Endodermal cell (in vitro differentiated cells): ENCODE measurements at regions not wholly inside any gene's neighbourhood (a gene's known extent, or its start where the extent isn't known, plus 50 kb on each side); places are given as distances from the start of the nearest gene placed in this dataset.
"Not testable (repeated sequence)": the region's sequence is repeated elsewhere in the genome, so short reads cannot be mapped to it uniquely, and the experiment has no call there.

ENCODE experiments used
- DNase-seq: peaks from one replicate; pipeline ENCODE4 v3.0.0-alpha.2; 2017
- H3K27ac ChIP-seq: 2 replicates; pipeline ENCODE4 v1.5.1; 2013; ENCODE audit warnings: mild to moderate bottlenecking, low read depth, low read length, moderate library complexity
- H3K27me3 ChIP-seq: 2 replicates; pipeline ENCODE4 v1.6.1; 2013; ENCODE audit warnings: mild to moderate bottlenecking, low read length, moderate library complexity; ENCODE audit not compliant: insufficient read depth, control insufficient read depth, poor library complexity, severe bottlenecking
- H3K36me3 ChIP-seq: 2 replicates; pipeline ENCODE4 v1.7.0; 2013; ENCODE audit warnings: mild to moderate bottlenecking, low read length, moderate library complexity; ENCODE audit not compliant: control insufficient read depth, insufficient read depth
- H3K4me1 ChIP-seq: one replicate; pipeline ENCODE4 v1.7.0; 2013; ENCODE audit warnings: low read length; ENCODE audit not compliant: control insufficient read depth, insufficient read depth
- H3K4me3 ChIP-seq: 2 replicates; pipeline ENCODE4 v1.5.1; 2013; ENCODE audit warnings: mild to moderate bottlenecking, low read length, moderate library complexity
- H3K9ac ChIP-seq: 2 replicates; pipeline ENCODE4 v1.6.1; 2013; ENCODE audit warnings: mild to moderate bottlenecking, low read length, moderate library complexity; ENCODE audit not compliant: poor library complexity, severe bottlenecking; ENCODE audit errors: extremely low read depth
- H3K9me3 ChIP-seq: 2 replicates; pipeline ENCODE4 v1.6.1; 2013; ENCODE audit warnings: mild to moderate bottlenecking, low read length, moderate library complexity; ENCODE audit not compliant: control insufficient read depth
- H3K27ac Mint-ChIP-seq: 2 replicates; pipeline ENCODE4 v1.8.0; 2020; ENCODE audit warnings: mixed read lengths
- H3K27me3 Mint-ChIP-seq: 2 replicates; pipeline ENCODE4 v1.8.0; 2021; ENCODE audit warnings: mild to moderate bottlenecking, mixed read lengths; ENCODE audit not compliant: insufficient read depth
- H3K36me3 Mint-ChIP-seq: 2 replicates; pipeline ENCODE4 v1.8.0; 2020; ENCODE audit warnings: low read depth, mixed read lengths
- H3K4me1 Mint-ChIP-seq: 2 replicates; pipeline ENCODE4 v1.8.0; 2020; ENCODE audit warnings: mixed read lengths
- H3K4me3 Mint-ChIP-seq: 2 replicates; pipeline ENCODE4 v1.8.0; 2020; ENCODE audit warnings: mild to moderate bottlenecking, moderate library complexity, mixed read lengths
- H3K9me3 Mint-ChIP-seq: 2 replicates; pipeline ENCODE4 v1.8.0; 2020; ENCODE audit warnings: mild to moderate bottlenecking, mixed read lengths
- WGBS, 2 experiments: methylation state at CpG; one replicate each; pipeline versions ENCODE4 v1.1.5 to v1.1.7; 2013; ENCODE audit warnings: missing lambda C conversion rate in 2 of 2, mixed read lengths in 1 of 2; ENCODE audit not compliant: insufficient coverage in 1 of 2, insufficient read length in 1 of 2; 5-methylcytosine and 5-hydroxymethylcytosine counted together
- TF ChIP-seq, protein P1 (sequence below): fragments of 200-600 bp; sonication (generic); conservative IDR thresholded peaks from 2 replicates; pipeline ENCODE4 v1.5.0; 2021; ENCODE audit warnings: antibody characterized with exemption, mild to moderate bottlenecking

DNA sequence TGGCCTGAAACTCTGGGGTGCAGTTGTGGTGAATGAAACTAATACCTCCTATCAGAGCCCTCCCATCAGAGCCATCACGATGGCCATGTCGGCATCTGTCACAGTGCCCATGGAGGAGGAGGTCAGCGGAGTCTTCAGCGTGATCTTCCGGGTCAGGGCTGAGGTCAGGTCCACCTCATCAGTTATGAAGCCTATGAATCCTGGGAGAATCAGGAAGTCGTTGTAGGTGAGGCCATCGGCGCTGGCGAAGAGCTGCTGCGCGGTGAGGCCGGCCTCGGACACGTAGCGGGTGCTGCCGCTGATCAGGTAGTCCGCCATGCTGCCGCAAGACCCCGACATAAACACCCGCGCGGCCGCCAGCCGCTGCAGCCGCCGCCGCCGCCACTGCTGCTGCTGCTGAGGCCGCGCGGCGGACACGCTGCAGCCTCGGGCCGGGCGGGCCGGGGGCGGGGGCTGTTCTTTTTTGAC is 376.7 kb upstream of the MAOA start:
- H3K9me3 ChIP-seq: peaks cover 3% of the 10 kb centered on the region
- WGBS, 2 experiments: 95 to 100% methylated on average over 2 to 37 of the region's 38 CpGs
- H3K9ac ChIP-seq: no peak overlapping the region
- no peaks in the 10 kb centered on the region for H3K36me3 ChIP-seq
- H3K27me3 ChIP-seq: no peaks in the 10 kb centered on the region
- H3K4me1 Mint-ChIP-seq: no peaks in the 10 kb centered on the region
- no peak overlapping the region for H3K4me3 ChIP-seq
- peaks cover 48% of the 10 kb centered on the region for H3K9me3 Mint-ChIP-seq
- no peak for DNase-seq
- H3K27me3 Mint-ChIP-seq: peaks cover 2% of the 10 kb centered on the region
- TF ChIP-seq, protein P1, sequence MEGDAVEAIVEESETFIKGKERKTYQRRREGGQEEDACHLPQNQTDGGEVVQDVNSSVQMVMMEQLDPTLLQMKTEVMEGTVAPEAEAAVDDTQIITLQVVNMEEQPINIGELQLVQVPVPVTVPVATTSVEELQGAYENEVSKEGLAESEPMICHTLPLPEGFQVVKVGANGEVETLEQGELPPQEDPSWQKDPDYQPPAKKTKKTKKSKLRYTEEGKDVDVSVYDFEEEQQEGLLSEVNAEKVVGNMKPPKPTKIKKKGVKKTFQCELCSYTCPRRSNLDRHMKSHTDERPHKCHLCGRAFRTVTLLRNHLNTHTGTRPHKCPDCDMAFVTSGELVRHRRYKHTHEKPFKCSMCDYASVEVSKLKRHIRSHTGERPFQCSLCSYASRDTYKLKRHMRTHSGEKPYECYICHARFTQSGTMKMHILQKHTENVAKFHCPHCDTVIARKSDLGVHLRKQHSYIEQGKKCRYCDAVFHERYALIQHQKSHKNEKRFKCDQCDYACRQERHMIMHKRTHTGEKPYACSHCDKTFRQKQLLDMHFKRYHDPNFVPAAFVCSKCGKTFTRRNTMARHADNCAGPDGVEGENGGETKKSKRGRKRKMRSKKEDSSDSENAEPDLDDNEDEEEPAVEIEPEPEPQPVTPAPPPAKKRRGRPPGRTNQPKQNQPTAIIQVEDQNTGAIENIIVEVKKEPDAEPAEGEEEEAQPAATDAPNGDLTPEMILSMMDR: no peak
- H3K27ac Mint-ChIP-seq: no peak overlapping the region
- no peak overlapping the region for H3K4me3 Mint-ChIP-seq
- no peak overlapping the region for H3K27ac ChIP-seq
- no peaks in the 10 kb centered on the region for H3K36me3 Mint-ChIP-seq
- H3K4me1 ChIP-seq: no peaks in the 10 kb centered on the region

DNA sequence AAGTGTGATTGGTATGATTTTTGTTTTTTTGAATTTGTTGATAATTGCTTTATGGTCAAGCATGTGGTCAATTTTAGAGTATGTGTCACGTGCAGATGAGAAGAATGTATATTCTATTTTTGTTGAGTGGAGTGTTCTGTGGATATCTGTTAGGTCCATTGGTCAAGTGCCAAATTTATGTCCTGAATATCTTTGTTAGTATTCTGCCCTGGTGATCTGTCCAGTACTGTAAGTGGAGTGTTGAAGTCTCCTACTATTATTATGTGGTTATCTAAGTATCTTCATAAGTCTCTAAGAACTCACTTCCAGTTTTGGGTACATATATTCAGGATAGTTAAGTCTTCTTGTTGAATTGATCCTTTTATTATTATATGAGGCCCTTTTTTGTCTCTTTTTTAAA is 372.9 kb upstream of the MAOA start:
- Histone ChIP-seq H3K27me3 (no peaks in the 10 kb centered on the region), H3K27ac (no peak overlapping the region), H3K9me3 (no peaks in the 10 kb centered on the region), H3K9ac (no peak overlapping the region), H3K36me3 (no peaks in the 10 kb centered on the region), H3K4me1 (no peaks in the 10 kb centered on the region), H3K4me3 (no peak overlapping the region)
- Mint-ChIP-seq H3K36me3 (no peaks in the 10 kb centered on the region), H3K27me3 (peaks cover 2% of the 10 kb centered on the region), H3K27ac (no peak overlapping the region), H3K4me1 (peaks cover 2% of the 10 kb centered on the region), H3K4me3 (no peak overlapping the region), H3K9me3 (peaks cover 32% of the 10 kb centered on the region)
- 86% methylated on average over 1 of the region's 1 CpG; no CpG with 5 or more reads in 1 of the 2 experiments for WGBS, 2 experiments
- TF ChIP-seq, protein P1: no peak
- DNase-seq: no peak

DNA sequence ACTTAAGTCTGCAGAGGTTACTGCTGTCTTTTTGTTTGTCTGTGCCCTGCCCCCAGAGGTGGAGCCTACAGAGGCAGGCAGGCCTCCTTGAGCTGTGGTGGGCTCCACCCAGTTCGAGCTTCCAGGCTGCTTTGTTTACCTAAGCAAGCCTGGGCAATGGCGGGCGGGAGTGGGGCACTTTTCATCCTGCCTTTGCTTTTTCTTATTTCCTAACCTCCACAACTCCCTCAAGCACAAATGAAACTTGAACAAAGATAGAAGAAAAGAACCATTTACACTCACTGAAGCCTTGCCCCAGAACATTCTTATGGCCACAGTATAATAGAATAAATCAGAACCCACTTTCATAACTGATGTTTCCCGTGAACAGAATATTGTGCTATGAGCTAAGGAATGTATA is 344.5 kb upstream of the MAOA start:
- H3K27ac Mint-ChIP-seq, H3K9ac ChIP-seq, H3K4me1 Mint-ChIP-seq, H3K27me3 Mint-ChIP-seq, H3K27ac ChIP-seq, H3K9me3 ChIP-seq, H3K4me3 Mint-ChIP-seq, H3K36me3 ChIP-seq, H3K4me3 ChIP-seq, H3K36me3 Mint-ChIP-seq, H3K9me3 Mint-ChIP-seq, DNase-seq, H3K4me1 ChIP-seq, H3K27me3 ChIP-seq: not testable (repeated sequence)
- WGBS, 2 experiments: 94% methylated on average over 4 of the region's 4 CpGs; no CpG with 5 or more reads in 1 of the 2 experiments

DNA sequence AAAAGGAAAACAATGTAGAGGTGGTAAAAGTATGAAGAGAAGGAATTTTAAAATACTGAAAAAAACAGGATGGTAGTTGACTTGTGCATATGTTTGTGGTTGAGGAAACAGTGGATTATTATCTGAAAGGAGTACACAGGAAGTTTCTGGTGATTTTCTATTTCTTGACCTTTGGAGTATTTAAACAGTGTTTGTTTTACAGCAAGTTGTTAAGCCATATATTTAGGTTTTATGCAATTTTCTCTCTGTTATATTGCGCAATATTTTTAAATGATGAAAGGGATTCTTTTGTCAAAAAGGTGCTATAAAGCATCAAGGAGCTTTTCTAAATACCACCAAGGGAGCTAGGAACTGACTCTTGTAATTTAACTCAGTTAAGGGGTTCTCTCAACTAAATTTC is 343.1 kb upstream of the MAOA start:
- 100% methylated on average over 1 of the region's 1 CpG; no CpG with 5 or more reads in 1 of the 2 experiments for WGBS, 2 experiments
- no peaks in the 10 kb centered on the region for H3K27me3 ChIP-seq
- Mint-ChIP-seq H3K9me3 (peaks cover 6% of the 10 kb centered on the region), H3K4me1 (no peaks in the 10 kb centered on the region), H3K36me3 (no peaks in the 10 kb centered on the region), H3K27me3 (no peaks in the 10 kb centered on the region), H3K27ac (no peak overlapping the region), H3K4me3 (no peak overlapping the region)
- no peak overlapping the region for H3K27ac ChIP-seq
- no peak overlapping the region for H3K4me3 ChIP-seq
- no peak for DNase-seq
- no peaks in the 10 kb centered on the region for H3K36me3 ChIP-seq
- no peak overlapping the region for H3K9ac ChIP-seq
- TF ChIP-seq, protein P1: no peak
- H3K4me1 ChIP-seq: no peaks in the 10 kb centered on the region
- no peaks in the 10 kb centered on the region for H3K9me3 ChIP-seq
